PC-3 (cell line): ENCODE measurements at regions not wholly inside any gene's neighbourhood (a gene's known extent, or its start where the extent isn't known, plus 50 kb on each side); places are given as distances from the start of the nearest gene placed in this dataset.

ENCODE experiments used
- EZH2 ChIP-seq: fragments of 300-600 bp; sonication (generic); IDR thresholded peaks from one replicate; pipeline ENCODE4 v1.6.1; 2017; ENCODE audit warnings: antibody characterized with exemption, mild to moderate bottlenecking, low read length; ENCODE audit not compliant: unreplicated experiment
- EZH2phosphoT487 ChIP-seq: fragments of 300-600 bp; sonication (generic); IDR thresholded peaks from 2 replicates; pipeline ENCODE4 v1.6.1; 2018; ENCODE audit warnings: mild to moderate bottlenecking, antibody characterized with exemption, low read length, borderline replicate concordance

GRCh38 chr3:72011485-72011884 is 226.5 kb upstream of the PROK2 start:
- TF ChIP-seq EZH2 (no peak), EZH2phosphoT487 (no peak)
